ENCODE measurements at regions not wholly inside any gene's neighbourhood (a gene's known extent, or its start where the extent isn't known, plus 50 kb on each side); places are given as distances from the start of the nearest gene placed in this dataset.

GRCh38 chr10:105675333-105675732 lies 1034.2 kb downstream of the SORCS3 start:
- TF ChIP-seq CTCF (IDR thresholded peaks at IDR 0.05) (no peak), POLR2A (IDR thresholded peaks at IDR 0.05) (no peak)

Measured in lower leg skin (tissue), 3 donors.